ENCODE measurements at regions not wholly inside any gene's neighbourhood (a gene's known extent, or its start where the extent isn't known, plus 50 kb on each side); places are given as distances from the start of the nearest gene placed in this dataset.

DNA sequence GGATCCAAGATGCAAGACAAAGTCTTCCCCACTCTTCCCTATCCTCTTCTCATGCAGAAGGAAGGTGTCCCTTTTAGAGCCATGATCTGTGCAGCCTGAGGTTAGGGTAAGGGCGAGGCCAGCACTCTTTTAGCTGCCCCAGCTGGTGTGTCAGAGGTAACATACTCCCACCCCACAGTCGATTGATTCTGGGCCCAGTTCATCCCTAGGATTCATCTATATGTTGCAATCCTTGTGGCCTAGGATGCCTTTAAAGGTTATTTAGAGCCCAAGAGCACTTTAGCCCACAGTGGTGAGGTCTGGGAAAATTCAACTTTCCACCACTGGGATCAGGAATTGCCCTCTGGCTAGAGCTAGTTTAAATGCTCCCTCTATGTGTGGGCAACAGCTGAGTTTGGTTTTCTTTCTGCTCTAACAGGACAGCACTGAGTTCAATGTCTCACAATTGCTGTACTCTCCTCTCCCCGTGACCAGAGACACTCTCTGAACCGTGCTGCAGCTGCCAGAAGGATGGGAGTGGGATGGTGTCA lies 201.3 kb upstream of the SERP2 start:
- TF ChIP-seq POLR2AphosphoS5 (IDR thresholded peaks at IDR 0.05): no peak
- TF ChIP-seq CTCF (IDR thresholded peaks at IDR 0.05): no peak

Measured in transverse colon (tissue), 4 donors.